ENCODE measurements at regions not wholly inside any gene's neighbourhood (a gene's known extent, or its start where the extent isn't known, plus 50 kb on each side); places are given as distances from the start of the nearest gene placed in this dataset.

DNA sequence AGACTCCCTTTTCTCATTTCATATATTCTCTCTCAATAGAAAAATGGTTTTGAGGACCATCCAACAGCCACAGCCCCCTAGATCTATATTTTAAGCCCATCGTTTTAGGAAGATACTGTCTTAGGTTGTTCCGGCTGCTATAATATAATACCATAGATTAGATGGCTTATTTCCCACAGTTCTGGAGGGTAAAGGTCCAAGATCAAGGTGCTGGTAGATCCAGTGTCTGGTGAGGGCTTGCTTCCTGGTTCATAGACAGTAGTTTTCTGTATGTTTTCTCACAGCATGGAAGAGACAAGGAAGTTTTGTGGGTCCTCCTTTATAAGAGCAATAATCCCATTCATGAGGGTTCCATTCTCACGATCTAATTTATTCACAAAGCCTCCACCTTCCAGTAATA is 215.1 kb downstream of the AASDHPPT start:
- no peak overlapping the region for H3K27ac ChIP-seq
- H3K4me3 ChIP-seq: no peak overlapping the region
- H3K27me3 ChIP-seq: no peaks in the 10 kb centered on the region
- no peaks in the 10 kb centered on the region for H3K9me3 ChIP-seq
- no peak for DNase-seq
- TF ChIP-seq POLR2A (IDR thresholded peaks at IDR 0.05) (no peak), CTCF (IDR thresholded peaks at IDR 0.05 in 4 of 5, conservative IDR thresholded peaks at IDR 0.05 in 1 of 5) (no peak)
- no peaks in the 10 kb centered on the region for H3K36me3 ChIP-seq
- intact Hi-C loops (cut with DNase I; ENCODE audit: low total_unique reads): no loop called here
- in situ Hi-C loops (cut with MboI; ENCODE audit: low sequenced_read_pairs in 4 of 4): no loop called here
- no peak for ATAC-seq
- no peaks in the 10 kb centered on the region for H3K4me1 ChIP-seq

GRCh38 chr11:106295974-106296373 is 218.5 kb downstream of the AASDHPPT start:
- Histone ChIP-seq H3K36me3 (no peaks in the 10 kb centered on the region), H3K27ac (no peak overlapping the region), H3K27me3 (no peaks in the 10 kb centered on the region), H3K4me1 (no peaks in the 10 kb centered on the region), H3K4me3 (no peak overlapping the region), H3K9me3 (no peaks in the 10 kb centered on the region)
- ATAC-seq (no peak), DNase-seq (no peak)
- TF ChIP-seq POLR2A (IDR thresholded peaks at IDR 0.05) (no peak), CTCF (IDR thresholded peaks at IDR 0.05 in 4 of 5, conservative IDR thresholded peaks at IDR 0.05 in 1 of 5) (no peak)
- in situ Hi-C loops (cut with MboI; ENCODE audit: low sequenced_read_pairs in 4 of 4) (no loop called here), intact Hi-C loops (cut with DNase I; ENCODE audit: low total_unique reads) (no loop called here)

DNA sequence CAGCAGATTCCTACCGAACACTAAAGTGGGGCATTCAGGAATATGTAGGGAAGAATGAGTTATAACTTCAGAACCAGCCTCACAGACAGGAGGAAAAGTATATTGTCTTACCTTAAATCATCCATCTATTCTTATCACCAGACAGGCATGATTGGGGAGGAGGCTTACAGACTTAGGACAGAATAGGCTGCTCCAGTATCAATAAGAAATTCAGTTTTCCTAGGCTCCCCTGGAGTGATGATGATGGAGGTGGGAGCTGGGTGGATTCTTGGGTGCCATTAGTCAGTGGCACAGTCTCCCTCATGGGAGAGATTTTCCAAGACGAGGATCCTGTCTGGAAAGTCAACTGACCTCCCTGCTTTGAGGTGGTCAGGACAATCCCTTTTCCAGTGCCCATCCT is 225.0 kb downstream of the AASDHPPT start:
- DNase-seq (no peak), ATAC-seq (no peak)
- H3K36me3 ChIP-seq: no peaks in the 10 kb centered on the region
- H3K4me3 ChIP-seq: no peak overlapping the region
- H3K9me3 ChIP-seq: no peaks in the 10 kb centered on the region
- H3K4me1 ChIP-seq: no peaks in the 10 kb centered on the region
- in situ Hi-C loops (cut with MboI; ENCODE audit: low sequenced_read_pairs in 4 of 4) (no loop called here), intact Hi-C loops (cut with DNase I; ENCODE audit: low total_unique reads) (no loop called here)
- no peak overlapping the region for H3K27ac ChIP-seq
- TF ChIP-seq CTCF (IDR thresholded peaks at IDR 0.05 in 4 of 5, conservative IDR thresholded peaks at IDR 0.05 in 1 of 5) (no peak), POLR2A (IDR thresholded peaks at IDR 0.05) (no peak)
- no peaks in the 10 kb centered on the region for H3K27me3 ChIP-seq

DNA sequence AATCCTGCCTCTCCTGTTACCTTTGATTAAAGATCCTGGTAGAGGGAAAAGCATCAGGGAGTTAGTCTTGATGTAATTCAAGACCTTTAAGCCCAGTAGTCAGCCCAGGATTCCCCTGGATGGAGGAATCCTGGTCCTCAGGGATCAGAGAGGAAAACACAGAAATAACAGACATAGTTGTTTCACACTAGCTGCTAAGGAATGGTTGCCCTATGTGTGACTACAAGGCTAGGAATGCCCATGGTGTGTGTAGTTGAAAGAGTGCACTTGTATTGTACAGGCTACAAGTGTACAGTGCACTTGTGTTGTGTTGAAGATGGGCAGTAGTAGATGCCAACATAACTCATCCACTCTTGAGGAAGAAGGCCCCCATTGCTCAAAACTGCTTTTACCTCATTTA is 226.8 kb downstream of the AASDHPPT start:
- in situ Hi-C loops (cut with MboI; ENCODE audit: low sequenced_read_pairs in 4 of 4): no loop called here
- H3K4me3 ChIP-seq: no peak overlapping the region
- no peak for TF ChIP-seq CTCF (IDR thresholded peaks at IDR 0.05 in 4 of 5, conservative IDR thresholded peaks at IDR 0.05 in 1 of 5)
- TF ChIP-seq POLR2A (IDR thresholded peaks at IDR 0.05): no peak
- no peaks in the 10 kb centered on the region for H3K9me3 ChIP-seq
- H3K4me1 ChIP-seq: no peaks in the 10 kb centered on the region
- H3K36me3 ChIP-seq: no peaks in the 10 kb centered on the region
- intact Hi-C loops (cut with DNase I; ENCODE audit: low total_unique reads): no loop called here
- DNase-seq: no peak
- ATAC-seq: no peak
- no peaks in the 10 kb centered on the region for H3K27me3 ChIP-seq
- no peak overlapping the region for H3K27ac ChIP-seq

GRCh38 chr11:106305458-106305857 is 228.0 kb downstream of the AASDHPPT start:
- in situ Hi-C loops (cut with MboI; ENCODE audit: low sequenced_read_pairs in 4 of 4): no loop called here
- TF ChIP-seq CTCF (IDR thresholded peaks at IDR 0.05 in 4 of 5, conservative IDR thresholded peaks at IDR 0.05 in 1 of 5) (no peak), POLR2A (IDR thresholded peaks at IDR 0.05) (no peak)

More at GRCh38 chr11:106305458-106305857, 228.0 kb downstream of the AASDHPPT start:
- Histone ChIP-seq H3K4me3 (no peak overlapping the region), H3K27ac (no peak overlapping the region), H3K36me3 (no peaks in the 10 kb centered on the region), H3K27me3 (no peaks in the 10 kb centered on the region), H3K4me1 (no peaks in the 10 kb centered on the region), H3K9me3 (no peaks in the 10 kb centered on the region)
- no peak for ATAC-seq
- intact Hi-C loops (cut with DNase I; ENCODE audit: low total_unique reads): no loop called here
- no peak for DNase-seq
